ENCODE measurements at regions not wholly inside any gene's neighbourhood (a gene's known extent, or its start where the extent isn't known, plus 50 kb on each side); places are given as distances from the start of the nearest gene placed in this dataset.
"Not testable (repeated sequence)": the region's sequence is repeated elsewhere in the genome, so short reads cannot be mapped to it uniquely, and the experiment has no call there.

DNA sequence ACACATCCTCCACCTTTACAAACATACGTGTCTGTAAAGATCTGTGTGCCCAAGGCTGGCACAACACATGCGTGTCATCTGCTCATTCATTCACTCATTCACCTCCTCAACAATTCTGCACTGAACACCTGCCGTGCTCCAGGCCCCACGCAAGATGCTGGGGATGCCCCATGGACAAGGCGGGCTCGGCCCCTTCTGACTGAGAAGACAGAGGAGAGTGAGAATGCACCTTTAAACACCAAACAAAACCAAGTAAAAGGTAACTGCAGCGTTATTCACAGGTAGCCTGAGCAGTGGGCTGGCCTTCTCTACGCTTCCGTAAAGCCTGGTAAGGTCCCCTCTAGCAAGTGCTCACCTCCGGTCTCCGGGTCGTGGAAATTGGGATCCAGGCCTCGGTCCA lies 142.8 kb downstream of the SHANK2 start:
- no peak overlapping the region for H3K4me3 ChIP-seq (ENCODE audit: low read length)
- no peak for DNase-seq (ENCODE audit: low read depth, low spot score)

DNA sequence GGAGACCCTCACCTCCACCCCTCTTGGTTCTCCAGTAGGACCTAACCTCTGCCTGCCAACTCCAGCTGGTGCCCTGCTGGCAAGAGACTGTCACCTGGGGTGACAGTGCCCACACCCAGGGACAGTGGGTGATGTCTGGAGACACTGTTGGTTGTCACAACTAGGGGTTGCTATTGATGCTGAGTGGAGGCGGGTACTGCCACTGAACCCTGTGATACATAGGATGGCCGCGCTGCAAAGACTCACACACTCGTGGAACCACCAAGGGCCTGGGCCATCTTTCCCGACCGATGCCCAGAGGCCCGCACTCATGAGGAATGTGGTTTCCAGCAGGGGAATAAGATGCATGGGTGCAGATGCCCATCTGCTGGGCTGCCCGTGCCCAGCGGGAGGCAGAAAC lies 143.2 kb downstream of the SHANK2 start:
- no peak overlapping the region for H3K4me3 ChIP-seq (ENCODE audit: low read length)
- no peak for DNase-seq (ENCODE audit: low read depth, low spot score)

DNA sequence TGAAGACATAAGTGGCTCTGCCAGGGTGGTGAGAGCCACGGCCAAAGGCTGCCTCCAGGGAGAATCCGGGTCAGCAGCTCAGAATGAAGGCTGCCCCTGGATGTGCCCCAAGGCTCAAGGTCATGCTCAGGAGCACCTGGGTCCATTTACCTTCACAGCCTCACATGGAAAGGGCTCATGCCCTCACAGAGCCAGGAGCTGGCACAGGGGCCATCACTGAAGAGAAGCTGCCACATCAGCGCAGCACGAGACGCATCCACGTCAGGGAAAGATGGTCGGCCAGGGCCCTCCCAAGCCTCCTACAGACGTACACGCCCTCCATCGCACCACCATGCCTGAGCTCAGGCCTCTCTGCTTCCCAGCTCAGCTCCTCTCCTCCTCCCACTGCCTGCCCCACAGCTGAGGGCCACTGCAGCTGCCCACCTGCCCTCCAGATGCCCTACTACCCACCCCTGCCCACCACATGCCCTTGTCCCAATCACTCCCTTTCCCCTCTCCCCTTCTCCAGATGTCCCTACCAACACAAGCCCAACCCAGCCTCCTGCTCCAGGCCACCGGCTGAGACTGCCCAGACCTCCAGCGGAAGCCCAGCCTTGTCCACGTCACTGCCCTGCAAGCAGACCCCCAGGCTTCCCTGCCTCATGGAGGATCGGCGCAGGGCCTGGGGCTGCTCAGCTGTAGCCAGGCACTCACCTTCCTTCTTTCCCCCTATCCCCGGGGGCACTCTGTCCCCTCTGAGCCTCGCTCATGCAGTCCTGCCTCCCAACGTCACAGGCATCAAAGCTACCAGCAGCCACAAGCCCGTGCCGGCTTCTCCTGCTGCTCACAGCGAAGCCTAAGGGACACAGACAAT lies 144.1 kb downstream of the SHANK2 start:
- H3K4me3 ChIP-seq (ENCODE audit: low read length) = no peak overlapping the region
- no peak for DNase-seq (ENCODE audit: low read depth, low spot score)

DNA sequence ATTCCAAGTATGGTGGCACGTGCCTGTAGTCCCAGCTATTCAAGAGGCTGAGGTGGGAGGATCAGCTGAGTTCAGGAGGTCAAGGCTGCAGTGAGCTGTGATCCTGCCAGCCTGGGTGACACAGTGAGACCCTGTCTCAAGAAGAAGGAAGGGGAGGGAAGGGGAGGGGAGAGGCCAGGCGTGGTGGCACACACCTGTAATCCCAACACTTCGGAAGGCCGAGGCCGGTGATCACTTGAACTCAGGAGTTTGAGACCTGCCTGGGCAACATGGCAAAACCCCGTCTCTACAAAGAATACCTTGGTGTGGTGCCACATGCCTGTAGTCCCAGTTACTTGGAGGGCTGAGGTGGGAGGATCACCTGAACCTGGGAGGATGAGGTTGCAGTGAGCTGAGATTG lies 145.7 kb downstream of the SHANK2 start:
- no peak overlapping the region for H3K4me3 ChIP-seq (ENCODE audit: low read length)
- DNase-seq (ENCODE audit: low read depth, low spot score) = no peak

DNA sequence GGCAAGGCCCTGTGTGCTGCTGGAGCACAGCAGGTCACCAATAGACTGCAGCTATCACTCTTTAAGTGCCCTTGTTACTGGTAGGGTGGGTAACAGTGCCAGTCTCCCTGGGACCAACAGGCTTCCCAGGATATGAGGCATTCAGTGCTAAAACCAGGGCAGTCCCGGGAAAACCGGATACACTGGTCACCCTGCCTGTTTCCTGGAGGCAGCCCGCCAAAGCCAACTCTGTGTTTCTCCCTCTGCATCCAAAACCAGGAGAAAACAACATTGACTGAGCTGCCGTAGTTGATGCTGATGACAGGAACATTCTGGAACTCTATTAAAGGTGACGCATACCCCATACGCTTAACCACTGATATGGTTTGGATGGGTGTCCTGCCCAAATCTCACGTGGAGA lies 149.1 kb downstream of the SHANK2 start:
- DNase-seq (ENCODE audit: low read depth, low spot score) = no peak
- H3K4me3 ChIP-seq (ENCODE audit: low read length) = no peak overlapping the region

DNA sequence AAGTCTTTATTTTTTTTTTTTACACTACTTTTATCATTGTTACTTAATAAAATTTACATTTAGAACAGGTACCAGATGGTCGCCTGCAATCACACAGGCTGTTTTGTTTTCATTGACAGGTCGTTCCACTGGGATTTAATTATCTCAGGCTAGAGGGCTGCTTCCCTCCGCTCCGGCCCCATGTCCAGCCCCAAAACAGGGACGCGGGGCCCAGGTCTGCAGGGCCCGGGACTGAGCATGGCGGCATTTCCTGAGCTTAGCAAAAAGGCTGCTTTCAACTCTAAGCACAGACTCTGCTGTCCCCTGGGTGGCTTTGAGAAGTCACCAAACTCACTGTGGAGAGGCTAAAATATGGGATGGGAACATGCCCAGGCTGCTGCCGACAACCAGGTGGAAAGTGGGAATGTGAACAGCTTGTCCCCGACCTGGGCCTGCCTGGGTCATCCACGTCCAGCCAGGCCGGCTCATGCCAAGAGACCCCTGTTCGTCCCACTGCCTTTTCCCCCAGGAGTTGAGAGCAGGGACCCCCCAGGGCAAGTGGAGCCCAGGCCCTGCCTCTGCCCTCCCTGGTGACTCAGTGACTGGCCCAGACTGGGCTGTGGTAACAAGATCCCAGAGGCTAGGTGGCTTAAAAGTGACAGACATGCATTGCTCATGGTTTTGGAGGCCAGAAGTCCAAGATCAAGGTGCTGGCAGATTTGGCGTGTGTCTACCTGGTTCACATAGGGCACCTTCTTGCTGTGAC lies 150.0 kb downstream of the SHANK2 start:
- no peak overlapping the region for H3K4me3 ChIP-seq (ENCODE audit: low read length)
- DNase-seq (ENCODE audit: low read depth, low spot score) = no peak

DNA sequence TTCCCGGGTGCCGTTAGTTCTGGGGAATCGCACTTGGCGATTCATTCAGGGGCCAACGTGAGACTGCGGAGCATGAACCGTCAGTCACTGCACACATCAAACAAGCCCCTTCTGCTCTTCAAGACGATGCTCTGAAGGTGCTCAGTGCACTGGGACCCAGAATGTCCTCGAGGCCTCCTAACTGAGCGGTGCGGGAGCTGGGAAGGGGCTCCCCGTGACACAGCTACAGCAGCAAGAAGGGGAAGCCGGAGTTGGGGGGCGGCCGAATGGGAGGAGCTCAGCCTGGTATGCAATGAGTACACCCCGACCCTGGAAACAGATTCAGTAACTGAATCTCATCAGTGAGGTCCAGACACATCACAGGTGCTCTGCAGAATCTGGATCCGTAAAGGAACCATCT lies 150.8 kb downstream of the SHANK2 start:
- H3K4me3 ChIP-seq (ENCODE audit: low read length) = no peak overlapping the region
- DNase-seq (ENCODE audit: low read depth, low spot score) = no peak

DNA sequence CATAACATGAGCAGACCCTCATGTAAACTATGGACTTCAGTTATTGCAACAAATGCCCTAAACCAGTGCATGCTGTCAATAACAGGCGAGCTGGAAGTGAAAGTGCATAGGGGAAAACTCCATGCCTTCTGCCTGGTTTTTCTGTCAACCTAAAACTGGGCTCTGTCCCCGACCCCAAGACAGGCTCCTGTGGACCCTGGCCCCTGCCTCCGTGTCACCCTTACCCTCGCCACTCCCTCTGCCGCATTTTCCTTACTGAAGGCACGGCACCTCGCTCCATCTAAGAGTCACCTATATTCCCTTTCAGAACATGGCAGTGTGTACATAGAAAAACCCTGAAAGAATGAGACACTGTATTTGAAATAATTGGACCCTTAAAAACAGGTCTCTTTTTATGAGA lies 151.3 kb downstream of the SHANK2 start:
- H3K4me3 ChIP-seq (ENCODE audit: low read length) = no peak overlapping the region
- DNase-seq (ENCODE audit: low read depth, low spot score) = no peak

DNA sequence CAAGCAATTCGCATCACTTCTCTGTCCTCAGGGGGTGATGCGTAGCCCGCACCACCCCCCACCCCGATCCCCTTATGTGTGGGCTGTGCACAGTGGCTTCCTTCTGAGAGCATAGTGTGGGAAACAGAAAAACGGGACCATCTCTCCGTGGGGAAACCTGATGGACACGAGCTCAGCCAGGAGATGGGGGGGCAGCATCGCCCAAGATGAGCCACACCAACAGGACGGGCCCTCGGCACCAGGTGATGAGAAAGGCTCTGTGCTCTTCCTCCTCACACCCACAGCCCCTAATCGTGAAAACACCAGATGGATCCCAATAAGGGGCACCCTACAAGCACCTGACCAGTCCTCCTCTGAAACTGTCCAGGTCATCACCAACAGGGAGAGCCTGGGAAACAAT lies 153.6 kb downstream of the SHANK2 start:
- no peak for DNase-seq (ENCODE audit: low read depth, low spot score)
- no peak overlapping the region for H3K4me3 ChIP-seq (ENCODE audit: low read length)

DNA sequence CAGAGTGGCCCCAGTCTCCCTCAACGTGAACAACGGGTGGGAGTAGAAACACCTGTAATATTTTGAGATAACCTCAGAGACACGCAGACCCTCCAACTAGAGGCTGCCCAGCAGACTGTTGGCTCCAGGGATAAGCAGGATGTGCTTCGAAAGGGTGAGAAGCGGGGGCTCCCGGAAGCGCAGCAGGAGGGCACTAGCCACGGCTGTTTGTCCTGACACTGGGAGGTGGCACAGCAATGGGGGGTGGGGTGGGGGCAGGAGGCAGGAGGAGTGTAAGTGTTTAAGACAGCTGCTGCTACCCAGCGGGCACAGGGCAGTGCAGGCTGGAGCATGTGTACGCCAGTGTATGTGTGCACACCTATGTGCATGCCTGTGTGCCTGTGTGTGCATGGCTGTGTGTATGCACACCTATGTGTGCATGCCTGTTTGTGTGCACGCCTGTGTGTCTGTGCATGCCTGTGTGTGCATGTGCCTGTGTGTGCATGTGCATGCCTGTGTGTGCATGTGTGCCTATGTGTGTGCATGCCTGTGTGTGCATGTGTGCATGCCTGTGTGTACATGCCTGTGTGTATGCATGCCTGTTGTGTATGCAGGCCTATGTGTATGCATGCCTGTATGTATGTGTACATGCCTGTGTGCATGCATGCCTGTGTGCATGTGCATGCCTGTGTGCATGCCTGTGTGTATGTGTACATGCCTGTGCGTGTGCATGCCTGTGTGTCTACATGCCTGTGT lies 154.7 kb downstream of the SHANK2 start:
- no peak overlapping the region for H3K4me3 ChIP-seq (ENCODE audit: low read length)
- no peak for DNase-seq (ENCODE audit: low read depth, low spot score)

DNA sequence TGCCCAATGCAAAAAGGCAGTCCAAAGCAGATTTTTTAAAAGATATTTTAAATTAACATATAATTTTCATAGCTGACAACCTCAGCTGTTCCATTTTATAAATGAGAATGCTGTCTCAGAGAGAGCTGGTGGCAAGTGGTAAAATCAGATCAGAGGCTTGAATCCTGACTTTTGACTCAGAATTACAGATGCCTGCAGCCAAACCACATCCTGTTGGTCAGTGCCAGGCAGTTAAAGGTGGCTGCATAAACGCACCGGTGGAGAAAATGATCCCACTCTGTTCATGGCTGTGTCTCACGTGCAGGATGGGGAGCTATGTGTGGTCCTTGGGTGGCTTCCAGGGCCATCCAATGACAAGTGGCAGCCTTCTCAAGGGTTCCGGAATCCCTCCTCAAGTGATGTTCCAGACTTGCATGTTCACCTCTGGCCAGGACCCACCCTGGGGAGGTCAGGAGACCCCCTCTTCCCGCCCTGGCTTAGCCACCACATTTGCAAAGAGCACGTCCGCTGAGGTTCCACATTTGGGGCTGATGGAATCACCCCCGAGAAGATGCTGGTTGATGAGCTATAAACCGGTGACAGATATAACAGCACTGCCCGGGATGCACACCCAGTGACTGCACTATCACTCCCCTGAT lies 155.5 kb downstream of the SHANK2 start:
- H3K4me3 ChIP-seq (ENCODE audit: low read length) = no peak overlapping the region
- no peak for DNase-seq (ENCODE audit: low read depth, low spot score)

DNA sequence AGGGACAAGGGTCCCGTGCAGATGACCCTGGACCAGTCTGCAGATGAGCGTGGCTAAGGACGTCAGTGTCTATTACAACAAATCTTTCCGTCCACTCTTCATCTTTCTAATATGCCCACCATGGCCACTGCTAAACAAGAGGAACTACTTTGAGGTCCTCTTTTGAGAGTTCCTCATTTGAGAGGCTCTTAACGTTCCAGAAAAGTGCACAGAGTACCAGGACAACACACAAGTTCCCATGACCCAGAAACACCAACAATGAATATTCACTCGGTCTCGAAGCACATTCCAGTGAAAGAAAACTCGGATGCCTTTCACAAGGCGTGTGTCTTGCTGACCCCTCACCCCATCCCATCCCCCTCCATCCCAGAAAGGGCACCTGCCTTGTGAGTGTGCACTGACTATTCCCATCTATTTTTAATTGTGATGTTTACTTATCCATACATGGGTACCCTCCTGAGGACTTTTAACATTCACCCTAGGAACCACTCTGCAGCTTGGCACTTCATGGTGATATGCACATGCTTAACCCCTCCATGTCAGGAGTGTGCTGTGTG lies 157.0 kb downstream of the SHANK2 start:
- DNase-seq (ENCODE audit: low read depth, low spot score) = no peak
- H3K4me3 ChIP-seq (ENCODE audit: low read length) = no peak overlapping the region

DNA sequence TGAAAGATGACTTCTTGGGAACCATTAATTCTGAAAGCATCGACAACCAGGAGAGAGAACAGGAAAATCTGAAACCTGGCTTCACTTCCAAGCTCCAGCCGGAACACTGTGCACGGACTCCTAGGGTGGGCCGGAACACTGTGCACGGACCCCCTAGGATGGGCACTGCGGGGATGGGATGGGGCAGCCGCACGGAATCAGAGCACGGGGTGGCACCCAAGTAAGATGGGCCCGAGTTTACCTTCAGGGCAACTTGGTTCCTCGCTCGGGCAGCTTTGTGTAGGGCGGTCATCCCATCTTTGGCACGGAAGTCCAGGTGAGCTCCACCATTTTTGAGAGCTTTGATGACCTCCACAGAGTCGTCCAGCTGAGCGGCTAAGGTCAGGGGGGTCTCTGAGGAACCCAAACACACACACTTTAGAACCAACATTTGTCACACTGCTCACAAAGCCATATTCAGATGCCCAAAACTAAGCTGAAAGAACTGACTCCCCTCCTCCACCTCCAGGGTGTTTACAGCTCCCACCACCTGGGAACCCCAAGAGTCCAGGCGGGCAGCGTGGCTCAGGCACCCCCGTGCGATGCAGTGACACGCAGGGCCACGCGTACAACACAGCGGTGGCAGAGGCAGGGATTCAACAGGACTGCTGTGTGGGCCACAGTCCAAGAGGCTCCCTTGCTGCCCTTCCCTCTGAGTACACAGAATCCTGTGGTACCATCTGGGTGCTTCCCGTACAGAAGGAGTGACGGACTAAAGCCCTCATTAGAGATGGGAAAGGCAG lies 157.9 kb downstream of the SHANK2 start:
- no peak overlapping the region for H3K4me3 ChIP-seq (ENCODE audit: low read length)
- no peak for DNase-seq (ENCODE audit: low read depth, low spot score)

DNA sequence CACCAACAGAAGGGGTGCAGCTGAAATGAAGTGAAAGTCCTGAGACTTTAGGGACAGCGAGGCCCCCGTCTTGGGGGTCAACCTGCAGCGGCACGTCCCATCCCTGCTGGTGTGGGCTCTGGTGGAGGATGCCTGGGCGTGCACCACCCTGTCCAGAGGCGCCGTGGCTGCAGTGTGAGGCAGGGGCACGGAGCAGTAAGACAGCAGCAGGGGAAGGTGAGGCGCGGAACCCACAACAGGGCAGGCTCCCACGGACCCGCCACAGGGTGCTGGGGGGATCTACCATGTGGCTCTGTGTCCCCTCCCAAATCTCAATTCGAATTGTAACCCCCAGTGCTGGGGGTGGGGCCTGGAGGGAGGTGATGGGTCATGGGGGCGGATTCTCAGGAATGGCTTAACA lies 158.6 kb downstream of the SHANK2 start:
- H3K4me3 ChIP-seq (ENCODE audit: low read length) = no peak overlapping the region
- DNase-seq (ENCODE audit: low read depth, low spot score) = no peak

DNA sequence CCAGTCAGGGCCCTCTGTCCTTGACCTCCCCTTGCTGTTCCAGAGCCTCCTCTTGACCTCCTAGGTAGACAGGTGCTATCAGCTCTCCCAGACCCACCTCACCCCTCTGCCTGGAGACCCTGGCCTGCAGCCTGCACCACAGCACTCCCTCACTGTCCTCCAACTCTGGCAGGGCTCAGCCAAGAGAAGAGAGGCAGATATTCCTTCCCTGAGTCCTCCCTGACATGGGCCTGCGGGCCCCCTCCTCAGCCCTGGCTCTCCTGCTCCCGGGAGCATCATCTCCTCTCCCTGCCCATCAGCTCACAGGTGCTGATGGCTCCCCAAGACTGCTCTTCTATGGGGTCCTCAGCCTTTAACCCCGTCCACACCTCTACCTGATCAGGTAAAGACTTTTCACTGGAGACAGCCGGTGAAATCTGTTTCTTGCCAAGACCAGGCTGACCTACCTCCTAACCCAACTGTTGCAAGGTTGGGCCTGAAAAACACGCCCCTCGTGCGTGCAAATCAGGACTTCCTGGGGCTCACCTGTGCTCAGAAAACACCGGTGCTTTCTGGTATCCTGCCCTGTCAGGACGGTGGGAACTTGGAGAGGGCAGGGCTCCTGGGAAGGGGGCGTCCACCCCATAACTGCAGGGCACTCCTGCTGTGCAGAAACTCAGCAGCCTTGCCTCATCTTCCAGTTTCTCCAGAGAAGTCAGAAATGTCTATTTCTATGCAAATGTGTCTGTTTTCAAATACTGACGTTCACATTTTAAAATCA lies 160.7 kb downstream of the SHANK2 start:
- H3K4me3 ChIP-seq (ENCODE audit: low read length) = no peak overlapping the region
- DNase-seq (ENCODE audit: low read depth, low spot score) = no peak

DNA sequence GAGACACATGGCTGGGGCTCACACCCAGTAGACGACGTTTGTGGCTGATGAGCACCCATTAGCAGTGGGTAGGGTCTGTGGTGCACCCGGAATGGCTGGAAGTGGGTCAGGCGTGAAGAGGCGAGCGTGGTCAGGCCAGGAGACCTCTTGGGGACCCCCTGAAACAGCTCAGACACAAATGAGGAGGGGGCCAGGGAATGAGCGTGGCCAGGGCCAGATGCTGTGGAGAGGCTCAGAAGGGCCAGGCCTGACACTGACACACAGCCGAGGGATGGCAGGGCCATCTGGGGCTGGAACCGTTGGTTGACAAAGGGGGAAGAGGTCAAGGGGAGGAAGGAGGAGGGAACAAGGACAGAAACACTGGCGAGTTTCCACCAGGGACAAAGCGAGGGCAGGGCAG lies 162.8 kb downstream of the SHANK2 start:
- DNase-seq (ENCODE audit: low read depth, low spot score) = no peak
- no peak overlapping the region for H3K4me3 ChIP-seq (ENCODE audit: low read length)

DNA sequence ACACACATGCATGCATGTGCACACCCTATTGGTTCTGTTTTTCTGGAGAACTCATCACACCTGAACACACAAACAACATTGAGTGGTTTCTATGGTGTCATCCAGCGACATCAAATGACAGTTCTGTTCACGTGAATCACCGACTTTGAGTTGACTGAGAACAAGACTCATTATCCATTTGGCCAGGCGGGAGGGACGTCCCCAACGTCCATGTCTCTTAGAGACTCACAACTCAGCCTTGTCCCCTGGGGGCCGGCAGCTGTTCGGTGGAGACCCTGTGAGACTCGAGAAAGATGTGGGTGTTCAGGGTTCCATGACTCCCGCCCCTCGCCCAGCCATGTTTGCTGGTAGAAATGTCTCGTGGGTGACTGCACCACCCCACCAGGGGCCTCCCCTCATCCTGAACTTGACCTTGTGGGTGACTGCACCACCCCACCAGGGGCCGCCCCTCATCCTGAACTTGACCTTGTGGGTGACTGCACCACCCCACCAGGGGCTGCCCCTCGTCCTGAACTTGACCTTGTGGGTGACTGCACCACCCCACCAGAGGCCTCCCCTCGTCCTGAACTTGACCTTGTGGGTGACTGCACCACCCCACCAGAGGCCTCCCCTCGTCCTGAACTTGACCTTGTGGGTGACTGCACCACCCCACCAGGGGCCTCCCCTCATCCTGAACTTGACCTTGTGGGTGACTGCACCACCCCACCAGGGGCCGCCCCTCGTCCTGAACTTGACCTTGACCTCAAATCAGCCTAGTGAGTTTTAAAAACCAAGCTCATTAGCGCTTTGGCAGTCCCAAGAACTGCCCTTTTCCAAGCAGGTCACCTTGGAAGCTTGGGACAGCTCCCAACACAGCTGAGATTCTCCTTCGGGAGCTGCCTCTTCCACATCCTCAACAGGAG lies 163.8 kb downstream of the SHANK2 start:
- not testable (repeated sequence) for H3K4me3 ChIP-seq (ENCODE audit: low read length); DNase-seq (ENCODE audit: low read depth, low spot score)

All from Jurkat, Clone E6-1 (cell line).